Hindlimb muscle (tissue), 1 donor: ENCODE measurements at regions not wholly inside any gene's neighbourhood (a gene's known extent, or its start where the extent isn't known, plus 50 kb on each side); places are given as distances from the start of the nearest gene placed in this dataset.

Experiments used
- DNase-seq: peaks from one replicate; pipeline ENCODE4 v3.0.0-alpha.2; 2013

GRCh38 chr9:1201901-1202300 is 151.7 kb downstream of the DMRT2 start:
- no peak for DNase-seq

- DNase-seq, result no peak
Observed at GRCh38 chr9:1202512-1203280, 152.5 kb downstream of the DMRT2 start.

- no peak for DNase-seq
Observed at GRCh38 chr9:1207686-1208085, 157.5 kb downstream of the DMRT2 start.

GRCh38 chr9:1208157-1208556 is 158.0 kb downstream of the DMRT2 start:
- no peak for DNase-seq

- no peak for DNase-seq
Observed at GRCh38 chr9:1210954-1211353, 160.8 kb downstream of the DMRT2 start.

GRCh38 chr9:1216532-1216931 is 166.4 kb downstream of the DMRT2 start:
- no peak for DNase-seq

GRCh38 chr9:1217076-1217475 is 166.9 kb downstream of the DMRT2 start:
- no peak for DNase-seq

- DNase-seq, result no peak
Observed at GRCh38 chr9:1219284-1219683, 169.1 kb downstream of the DMRT2 start.

GRCh38 chr9:1221298-1221697 is 171.1 kb downstream of the DMRT2 start:
- DNase-seq, result no peak

- no peak for DNase-seq
Observed at GRCh38 chr9:1222511-1222910, 172.4 kb downstream of the DMRT2 start.

- DNase-seq, result peak; percentile 19
Observed at GRCh38 chr9:1231998-1232919, 182.1 kb downstream of the DMRT2 start.

- DNase-seq, result no peak
Observed at GRCh38 chr9:1233568-1233967, 183.4 kb downstream of the DMRT2 start.

- no peak for DNase-seq
Observed at GRCh38 chr9:1235650-1236049, 185.5 kb downstream of the DMRT2 start.

- DNase-seq, result no peak
Observed at GRCh38 chr9:1236061-1236460, 185.9 kb downstream of the DMRT2 start.

GRCh38 chr9:1238407-1238806 is 188.2 kb downstream of the DMRT2 start:
- DNase-seq, result no peak

- DNase-seq, result no peak
Observed at GRCh38 chr9:1248743-1249142, 198.6 kb downstream of the DMRT2 start.

GRCh38 chr9:1253064-1253979 is 203.2 kb downstream of the DMRT2 start:
- no peak for DNase-seq

GRCh38 chr9:1254071-1254470 is 203.9 kb downstream of the DMRT2 start:
- no peak for DNase-seq

- no peak for DNase-seq
Observed at GRCh38 chr9:1256178-1256577, 206.0 kb downstream of the DMRT2 start.

- DNase-seq, result no peak
Observed at GRCh38 chr9:1261266-1261665, 211.1 kb downstream of the DMRT2 start.

- no peak for DNase-seq
Observed at GRCh38 chr9:1261879-1262766, 212.0 kb downstream of the DMRT2 start.

- DNase-seq, result no peak
Observed at GRCh38 chr9:1267141-1267570, 217.0 kb downstream of the DMRT2 start.
